Neural cell (in vitro differentiated cells): ENCODE measurements at regions not wholly inside any gene's neighbourhood (a gene's known extent, or its start where the extent isn't known, plus 50 kb on each side); places are given as distances from the start of the nearest gene placed in this dataset.

ENCODE experiments used
- H2AFZ ChIP-seq: fragments of 200-600, 300-800 bp; sonication (generic), shearing (Covaris generic); 2 replicates; pipeline ENCODE4 v1.6.0; 2014; ENCODE audit warnings: low read depth, mild to moderate bottlenecking, antibody characterized with exemption, low read length, moderate library complexity
- H3F3A ChIP-seq: fragments of 200-600 bp; shearing (Covaris generic); 2 replicates; pipeline ENCODE4 v1.6.1; 2016; ENCODE audit warnings: mild to moderate bottlenecking, moderate library complexity, mixed read lengths, antibody characterized with exemption, low read length; ENCODE audit not compliant: insufficient read depth, poor library complexity, severe bottlenecking
- H3K27ac ChIP-seq: fragments of 200-600, 300-800 bp; sonication (generic), shearing (Covaris generic); 2 replicates; pipeline ENCODE4 v1.5.1; 2014; ENCODE audit warnings: mild to moderate bottlenecking, low read length, moderate library complexity
- H3K27me3 ChIP-seq: fragments of 300-800, 200-600 bp; sonication (generic), shearing (Covaris generic); 2 replicates; pipeline ENCODE4 v1.6.0; 2014; ENCODE audit warnings: mild to moderate bottlenecking, low read depth, low read length, moderate library complexity; ENCODE audit not compliant: insufficient read depth
- H3K36me3 ChIP-seq: fragments of 300-800, 200-600 bp; sonication (generic), shearing (Covaris generic); 2 replicates; pipeline ENCODE4 v1.5.1; 2014; ENCODE audit warnings: mild to moderate bottlenecking, antibody characterized with exemption, low read length, moderate library complexity; ENCODE audit not compliant: insufficient read depth
- H3K4me2 ChIP-seq: fragments of 300-800, 200-600 bp; sonication (generic), shearing (Covaris generic); 2 replicates; pipeline ENCODE4 v1.6.0; 2014; ENCODE audit warnings: mild to moderate bottlenecking, low read length
- H3K4me3 ChIP-seq: fragments of 300-800, 200-600 bp; sonication (generic), shearing (Covaris generic); 2 replicates; pipeline ENCODE4 v1.5.1; 2014; ENCODE audit warnings: mild to moderate bottlenecking, low read length, moderate library complexity
- H3K79me2 ChIP-seq: fragments of 200-600 bp; shearing (Covaris generic); replicated peaks from 2 replicates; pipeline ENCODE4 v1.6.0; 2014; ENCODE audit warnings: mild to moderate bottlenecking, low read length, moderate library complexity; ENCODE audit not compliant: insufficient read depth
- H3K9ac ChIP-seq: fragments of 300-800, 200-600 bp; sonication (generic), shearing (Covaris generic); 2 replicates; pipeline ENCODE4 v1.6.1; 2016; ENCODE audit warnings: mild to moderate bottlenecking, low read length, mixed read lengths
- H3K9me2 ChIP-seq: fragments of 200-600 bp; shearing (Covaris generic); 2 replicates; pipeline ENCODE4 v1.6.1; 2016; ENCODE audit warnings: mild to moderate bottlenecking, low read length, mixed read lengths; ENCODE audit not compliant: insufficient read depth
- H3K9me3 ChIP-seq: fragments of 200-600, 300-800 bp; sonication (generic), shearing (Covaris generic); 2 replicates; pipeline ENCODE4 v1.6.1; 2016; ENCODE audit warnings: mild to moderate bottlenecking, mixed run types, low read length, moderate library complexity, mixed read lengths
- H4K20me1 ChIP-seq: fragments of 200-600 bp; shearing (Covaris generic); 2 replicates; pipeline ENCODE4 v1.6.1; 2016; ENCODE audit warnings: mild to moderate bottlenecking, mixed run types; ENCODE audit not compliant: insufficient read depth
- CTCF ChIP-seq: fragments of 450-650 bp; IDR thresholded peaks from 2 replicates; pipeline ENCODE4 v1.5.1; 2014; ENCODE audit warnings: antibody characterized with exemption, mild to moderate bottlenecking, moderate library complexity; ENCODE audit not compliant: poor library complexity, severe bottlenecking
- EP300 ChIP-seq: fragments of 450-650 bp; conservative IDR thresholded peaks from 2 replicates; pipeline ENCODE4 v1.6.1; 2014; ENCODE audit warnings: antibody characterized with exemption, mild to moderate bottlenecking, moderate library complexity; ENCODE audit not compliant: poor library complexity, severe bottlenecking
- EZH2 ChIP-seq: fragments of 200-600, 300-800 bp; shearing (Covaris generic), sonication (generic); IDR thresholded peaks from 2 replicates; pipeline ENCODE4 v1.6.1; 2014; ENCODE audit warnings: antibody characterized with exemption, low read length, borderline replicate concordance, mild to moderate bottlenecking; ENCODE audit not compliant: insufficient read depth, poor library complexity, severe bottlenecking
- MXI1 ChIP-seq: fragments of 450-650 bp; conservative IDR thresholded peaks from 2 replicates; pipeline ENCODE4 v1.6.1; 2014; ENCODE audit warnings: antibody characterized with exemption, mild to moderate bottlenecking; ENCODE audit not compliant: poor library complexity, severe bottlenecking
- POLR2AphosphoS5 ChIP-seq: IDR thresholded peaks from 2 replicates; pipeline ENCODE4 v1.6.1; 2012
- RAD21 ChIP-seq: fragments of 450-650 bp; conservative IDR thresholded peaks from 2 replicates; pipeline ENCODE4 v1.6.1; 2014; ENCODE audit warnings: antibody characterized with exemption, mild to moderate bottlenecking, moderate library complexity
- REST ChIP-seq: IDR thresholded peaks from 2 replicates; pipeline ENCODE4 v1.6.1; 2012; ENCODE audit warnings: borderline replicate concordance
- SMC3 ChIP-seq: fragments of 450-650 bp; conservative IDR thresholded peaks from 2 replicates; pipeline ENCODE4 v1.6.1; 2014; ENCODE audit warnings: antibody characterized with exemption, mild to moderate bottlenecking, moderate library complexity; ENCODE audit not compliant: poor library complexity
- TAF1 ChIP-seq: IDR thresholded peaks from 2 replicates; pipeline ENCODE4 v1.6.1; 2012; ENCODE audit warnings: low read depth

- Histone ChIP-seq H4K20me1 (no peaks in the 10 kb centered on the region), H3K27me3 (no peaks in the 10 kb centered on the region), H3K9me3 (no peaks in the 10 kb centered on the region), H3K4me2 (no peak overlapping the region), H3K9ac (no peak overlapping the region), H3K36me3 (no peaks in the 10 kb centered on the region), H3K27ac (no peak overlapping the region), H3K79me2 (no peaks in the 10 kb centered on the region), H3K4me3 (no peak overlapping the region), H3F3A (no peaks in the 10 kb centered on the region), H3K9me2 (no peaks in the 10 kb centered on the region), H2AFZ (no peak overlapping the region)
- no peak for TF ChIP-seq CTCF
- TF ChIP-seq POLR2AphosphoS5, result no peak
- no peak for TF ChIP-seq SMC3
- TF ChIP-seq TAF1, result no peak
- no peak for TF ChIP-seq REST
- no peak for TF ChIP-seq EP300
- TF ChIP-seq RAD21, result no peak
- TF ChIP-seq EZH2, result no peak
- no peak for TF ChIP-seq MXI1
Observed at GRCh38 chr5:39525271-39525670, 100.5 kb upstream of the DAB2 start.

GRCh38 chr5:39523821-39524220, 99.0 kb upstream of the DAB2 start:
- H3K4me2 ChIP-seq, result no peak overlapping the region
- no peaks in the 10 kb centered on the region for H3K79me2 ChIP-seq
- no peak for TF ChIP-seq CTCF
- no peak for TF ChIP-seq SMC3
- TF ChIP-seq REST, result no peak
- no peak for TF ChIP-seq EZH2
- no peak for TF ChIP-seq EP300
- no peak for TF ChIP-seq TAF1
- TF ChIP-seq POLR2AphosphoS5, result no peak
- TF ChIP-seq MXI1, result no peak
- no peak for TF ChIP-seq RAD21
- no peaks in the 10 kb centered on the region for H3F3A ChIP-seq
- no peaks in the 10 kb centered on the region for H3K36me3 ChIP-seq
- H3K9ac ChIP-seq, result no peak overlapping the region
- H3K9me3 ChIP-seq, result no peaks in the 10 kb centered on the region
- no peaks in the 10 kb centered on the region for H4K20me1 ChIP-seq
- H3K27me3 ChIP-seq, result no peaks in the 10 kb centered on the region
- no peak overlapping the region for H3K4me3 ChIP-seq
- H3K27ac ChIP-seq, result no peak overlapping the region
- H3K9me2 ChIP-seq, result no peaks in the 10 kb centered on the region
- H2AFZ ChIP-seq, result no peak overlapping the region
